HG02852 (cell line): ENCODE measurements at regions not wholly inside any gene's neighbourhood (a gene's known extent, or its start where the extent isn't known, plus 50 kb on each side); places are given as distances from the start of the nearest gene placed in this dataset.
"Not testable (repeated sequence)": the region's sequence is repeated elsewhere in the genome, so short reads cannot be mapped to it uniquely, and the experiment has no call there.

ENCODE experiments used
- ATAC-seq: cut with Tn5 transposase; IDR thresholded peaks from one replicate; pipeline ENCODE4 v1.9.1; 2021; ENCODE audit warnings: mild to moderate bottlenecking, moderate library complexity; ENCODE audit not compliant: unreplicated experiment

DNA sequence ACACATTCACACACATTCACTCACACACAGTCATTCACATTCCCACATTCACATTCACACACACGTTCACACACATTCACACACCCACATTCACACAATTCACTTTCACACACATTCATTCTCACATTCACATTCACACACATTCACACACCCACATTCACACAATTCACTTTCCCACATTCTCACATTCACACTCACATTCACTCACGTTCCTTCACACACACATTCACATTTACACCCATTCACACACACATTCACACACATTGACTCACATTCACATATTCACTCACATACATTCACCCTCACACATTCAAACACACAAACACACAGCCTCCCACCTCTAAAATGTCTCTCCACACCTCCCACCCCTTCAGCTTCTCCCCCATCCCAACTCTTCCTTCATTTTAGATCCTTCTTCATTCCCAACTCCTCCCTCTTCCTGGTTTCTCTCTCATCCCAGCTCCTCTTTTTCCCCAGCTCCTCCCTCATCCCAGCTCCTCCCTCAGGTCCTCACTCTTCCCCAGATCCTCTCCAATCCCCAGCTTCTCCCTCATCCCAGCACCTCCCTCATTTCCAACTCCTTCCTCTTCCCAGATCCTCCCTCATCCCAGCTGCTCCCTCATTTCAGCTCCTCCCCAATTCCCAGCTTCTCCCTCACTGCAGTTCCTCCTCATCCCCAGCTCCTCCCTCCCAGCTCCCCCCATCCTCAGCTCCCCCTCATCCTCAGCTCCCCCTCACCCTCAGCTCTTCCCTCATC lies 111.0 kb downstream of the FAM53A start:
- no peak for ATAC-seq

- ATAC-seq: no peak
These were observed 111.6 kb downstream of the FAM53A start for GRCh38 chr4:1572521-1572920.

GRCh38 chr4:1572010-1572385 lies 112.1 kb downstream of the FAM53A start:
- ATAC-seq: no peak

DNA sequence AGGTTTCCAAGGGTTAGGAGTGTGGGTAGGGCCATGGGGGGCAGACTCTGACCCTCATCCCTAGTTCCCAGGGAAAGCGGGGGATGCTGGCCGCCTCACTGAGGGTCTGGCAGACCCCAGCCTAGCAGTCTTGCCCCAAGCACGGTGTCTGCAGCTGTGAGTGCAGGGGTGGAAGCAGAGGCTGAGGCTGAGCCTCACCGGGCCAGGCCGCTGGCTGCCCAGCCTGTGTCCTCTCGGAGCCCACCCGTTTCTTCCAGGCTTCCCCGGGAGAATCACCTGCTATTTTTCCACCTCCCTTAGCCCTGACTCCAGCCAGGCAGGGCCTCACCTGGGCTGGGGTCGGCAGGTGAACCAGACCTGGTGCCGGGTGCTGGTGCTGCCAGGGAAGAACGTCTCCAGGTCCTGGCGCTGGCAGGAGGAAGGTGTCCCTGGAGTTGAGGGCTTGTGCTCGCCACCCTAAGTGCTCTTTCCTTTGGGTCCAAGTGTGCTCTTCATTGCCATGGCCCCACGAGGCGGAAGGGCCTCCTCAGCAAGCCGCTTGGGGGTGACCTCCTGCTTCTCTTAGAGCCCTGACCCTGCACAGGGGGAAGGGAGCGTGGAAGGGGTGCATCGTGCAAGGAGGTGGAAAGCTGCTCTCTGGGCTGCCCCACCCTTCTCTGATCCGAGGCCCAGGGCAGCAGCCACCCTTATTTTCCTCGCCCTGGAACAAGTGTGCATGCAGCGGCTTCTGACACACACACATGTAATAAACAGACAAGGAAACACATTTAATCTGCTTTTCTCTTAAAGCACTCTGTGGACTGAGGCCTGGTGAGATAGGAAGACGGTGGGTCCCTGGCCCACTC lies 112.7 kb downstream of the FAM53A start:
- ATAC-seq: no peak

- no peak for ATAC-seq
These were observed 113.6 kb downstream of the FAM53A start for GRCh38 chr4:1570291-1571164.

DNA sequence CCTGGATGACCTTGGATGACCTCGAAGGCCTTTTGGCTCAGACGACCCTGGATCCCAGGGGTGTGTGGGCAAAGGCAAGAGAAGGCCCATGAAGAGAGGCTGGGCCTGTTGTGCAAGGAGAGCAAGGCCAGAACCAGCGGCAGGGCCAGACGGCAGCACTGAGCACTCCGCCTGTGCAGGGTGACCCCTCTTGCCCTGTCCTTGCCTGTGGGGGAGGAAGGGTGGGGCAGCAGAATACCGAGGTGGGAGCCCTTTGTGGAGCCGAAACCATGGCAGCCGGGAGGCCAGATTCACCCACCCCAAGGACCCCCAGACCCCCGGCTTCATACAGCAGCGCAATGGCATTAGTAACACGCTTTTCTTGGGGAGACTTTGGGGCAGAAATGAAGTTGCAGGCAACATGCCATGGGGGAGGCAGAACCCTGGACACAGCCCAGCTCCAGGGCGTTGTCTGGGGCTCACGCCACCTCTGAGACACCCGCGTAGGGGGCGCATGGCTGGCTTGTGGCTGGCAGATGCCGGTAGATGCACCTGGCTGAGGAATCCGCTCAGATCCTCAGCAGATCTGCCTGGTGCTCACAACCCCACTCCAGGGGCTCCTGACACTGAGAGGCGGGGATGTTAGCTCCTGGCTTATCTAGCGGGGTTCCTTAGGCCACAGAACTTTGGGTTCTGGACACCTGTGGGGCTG lies 114.5 kb downstream of the FAM53A start:
- ATAC-seq: no peak

DNA sequence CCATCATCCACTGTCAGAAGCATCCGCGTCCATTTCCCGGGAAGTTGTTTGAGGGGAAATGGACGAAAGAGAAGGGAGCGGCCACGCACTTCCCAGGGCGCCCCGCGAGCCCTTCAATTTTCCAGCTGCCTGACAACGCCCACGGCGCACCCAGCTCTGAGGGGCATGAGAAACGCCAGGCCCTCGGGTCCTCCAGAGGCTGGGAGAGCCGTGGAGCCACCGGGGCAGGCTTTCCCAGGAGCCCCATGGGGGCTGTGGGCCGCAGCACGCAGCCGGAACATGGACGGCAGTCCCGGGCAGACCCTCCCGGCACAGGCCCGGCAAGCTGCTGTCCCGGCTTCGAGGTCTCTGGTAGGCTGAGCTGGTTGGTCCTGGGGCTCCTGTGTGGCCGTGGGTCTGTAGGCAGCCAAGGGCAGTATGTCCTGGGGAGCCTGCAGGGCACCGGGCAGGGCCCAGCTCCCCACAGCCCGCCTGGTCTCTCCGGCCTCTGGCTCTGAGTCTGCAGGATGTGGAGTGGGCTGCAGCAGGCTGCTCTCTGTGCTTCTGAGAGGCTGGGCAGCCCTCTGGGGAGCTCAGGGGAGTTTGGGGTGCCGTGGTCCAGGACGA lies 115.2 kb downstream of the FAM53A start:
- ATAC-seq: no peak

DNA sequence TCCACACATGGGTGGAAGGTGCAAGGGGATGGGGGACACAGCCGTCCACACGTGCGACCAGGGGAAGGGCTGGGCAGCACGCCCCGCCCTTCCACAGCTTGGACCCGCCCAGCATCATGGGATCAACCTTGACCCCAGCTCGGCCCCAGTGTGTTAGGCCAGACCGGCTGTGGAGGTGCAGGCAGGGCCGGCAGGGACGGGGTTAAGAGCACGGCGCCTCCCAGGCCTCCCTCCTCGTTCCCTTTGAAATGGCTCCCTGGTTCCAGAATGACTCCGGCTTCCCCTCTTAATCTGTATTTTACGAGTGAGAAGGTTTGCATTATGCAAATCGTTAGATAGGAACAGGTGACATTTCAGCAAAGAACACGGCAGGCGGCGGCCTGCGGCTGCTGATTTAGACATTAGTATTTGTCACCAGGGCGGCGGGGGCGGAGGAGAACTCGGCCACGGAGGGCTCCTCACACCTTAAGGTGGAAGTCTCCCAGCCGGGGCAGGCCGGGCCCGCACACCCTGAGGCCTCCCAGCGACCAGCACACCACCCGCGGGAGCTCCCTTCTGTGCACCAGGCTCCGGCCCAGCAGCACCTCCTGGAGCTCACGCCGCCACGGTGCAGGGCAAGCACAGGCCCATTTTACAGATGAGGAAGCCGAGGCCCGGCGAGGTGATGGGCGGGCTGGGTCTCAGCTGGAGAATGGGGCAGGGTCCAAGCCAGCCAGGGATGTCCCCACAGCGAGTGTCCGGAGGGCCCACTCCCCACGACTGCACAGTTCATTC lies 116.1 kb downstream of the FAM53A start:
- ATAC-seq: no peak

DNA sequence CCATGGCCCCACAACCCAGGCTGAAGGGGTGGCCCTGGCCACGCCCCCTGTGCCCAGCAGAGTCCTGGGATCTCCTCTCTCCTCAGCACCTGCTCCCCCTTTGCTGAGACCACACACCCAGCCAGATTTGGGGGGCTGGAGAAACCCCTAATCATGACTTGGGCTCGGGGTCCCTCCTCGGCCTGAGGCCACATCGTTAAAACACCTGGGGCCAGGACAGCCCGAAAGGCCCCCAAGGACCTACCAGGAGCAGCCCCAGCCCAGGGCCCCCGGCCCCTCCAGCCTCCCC lies 116.7 kb downstream of the FAM53A start:
- no peak for ATAC-seq

DNA sequence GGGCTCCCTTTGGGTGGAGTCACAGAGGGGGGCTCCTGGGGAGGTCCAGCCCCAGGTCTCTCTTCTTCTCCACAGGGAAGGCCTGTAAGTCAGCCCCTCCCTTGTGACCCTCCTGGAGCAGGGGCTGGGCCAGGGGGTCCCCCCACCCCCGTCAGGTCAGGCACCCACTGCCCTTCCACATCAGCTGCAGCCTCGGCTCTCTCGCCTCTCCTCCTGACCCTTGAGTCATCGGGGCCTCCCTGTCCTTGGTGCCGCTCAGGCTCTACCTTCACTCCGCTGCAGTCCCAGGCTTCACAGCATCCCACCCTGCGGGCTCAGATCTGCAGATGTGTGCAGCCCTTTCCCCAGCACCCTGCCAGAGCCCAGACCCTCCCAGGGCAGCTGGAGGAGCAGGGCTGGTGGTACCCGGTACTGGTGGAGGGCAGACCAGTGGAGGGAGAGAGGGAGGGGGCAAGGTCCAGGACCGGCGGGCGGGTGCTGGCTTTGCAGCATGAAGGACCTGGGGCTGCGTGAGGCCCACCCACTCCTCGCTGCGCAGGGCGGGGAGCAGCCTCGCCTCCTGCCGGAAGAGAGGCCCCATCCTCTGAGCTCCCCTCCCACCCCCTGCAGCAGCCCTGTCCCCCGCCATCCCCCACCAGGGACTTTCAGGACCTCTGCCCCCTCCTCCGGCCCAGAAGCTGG lies 117.1 kb downstream of the FAM53A start:
- ATAC-seq: no peak

DNA sequence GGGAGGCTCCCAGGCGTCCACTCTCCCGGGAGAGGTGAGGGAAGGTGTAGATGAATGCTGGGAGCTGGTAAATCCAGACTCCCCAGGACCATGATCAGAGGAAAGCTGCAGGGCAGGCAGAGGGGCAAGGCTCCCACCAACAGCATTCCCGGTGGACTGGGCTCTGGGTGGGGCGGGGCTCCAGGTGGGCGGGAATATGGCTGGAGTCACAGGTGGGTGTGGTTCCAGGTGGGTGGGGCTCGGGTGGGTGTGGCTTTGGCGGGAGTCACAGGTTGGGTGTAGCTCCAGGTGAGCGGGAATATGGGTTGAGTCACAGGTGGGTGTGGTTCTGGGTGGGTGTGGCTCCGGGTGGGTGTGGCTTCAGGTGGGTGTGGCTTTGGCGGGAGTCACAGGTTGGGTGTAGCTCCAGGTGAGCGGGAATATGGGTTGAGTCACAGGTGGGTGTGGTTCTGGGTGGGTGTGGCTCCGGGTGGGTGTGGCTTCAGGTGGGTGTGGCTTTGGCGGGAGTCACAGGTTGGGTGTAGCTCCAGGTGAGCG lies 117.7 kb downstream of the FAM53A start:
- not testable (repeated sequence) for ATAC-seq

DNA sequence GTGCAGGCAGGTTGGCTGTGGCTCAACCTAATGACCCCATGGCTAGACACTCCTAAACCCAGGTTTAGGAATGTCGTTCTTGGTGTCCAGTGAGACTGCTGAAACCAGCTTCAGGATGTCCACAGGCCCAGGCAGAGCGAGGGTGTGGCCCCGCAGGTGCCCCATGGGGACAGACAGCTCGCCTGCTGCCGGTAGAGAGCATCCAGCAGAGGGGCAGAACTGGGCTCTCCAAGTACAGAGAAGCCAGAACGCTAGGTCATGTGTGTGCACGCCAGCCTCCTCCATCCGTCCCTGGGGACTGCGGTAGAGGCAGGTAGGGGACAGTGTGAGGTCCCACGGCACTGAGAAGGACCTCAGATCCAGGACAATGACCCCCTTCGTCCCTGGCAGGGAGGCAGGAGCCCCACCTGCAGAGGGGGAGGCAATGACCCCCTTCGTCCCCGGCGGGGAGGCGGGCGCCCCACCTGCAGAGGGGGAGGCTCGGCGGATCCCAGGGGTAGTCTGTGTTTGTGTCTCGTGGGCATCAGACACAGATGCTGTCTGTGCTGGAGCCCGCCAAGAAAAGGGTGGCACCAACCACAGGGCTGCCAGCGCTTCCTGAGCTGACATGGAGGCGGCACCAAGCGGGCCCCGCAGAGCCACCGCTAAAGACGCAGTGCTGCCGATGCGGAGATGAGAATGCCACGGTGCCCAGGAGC lies 118.4 kb downstream of the FAM53A start:
- ATAC-seq: no peak

DNA sequence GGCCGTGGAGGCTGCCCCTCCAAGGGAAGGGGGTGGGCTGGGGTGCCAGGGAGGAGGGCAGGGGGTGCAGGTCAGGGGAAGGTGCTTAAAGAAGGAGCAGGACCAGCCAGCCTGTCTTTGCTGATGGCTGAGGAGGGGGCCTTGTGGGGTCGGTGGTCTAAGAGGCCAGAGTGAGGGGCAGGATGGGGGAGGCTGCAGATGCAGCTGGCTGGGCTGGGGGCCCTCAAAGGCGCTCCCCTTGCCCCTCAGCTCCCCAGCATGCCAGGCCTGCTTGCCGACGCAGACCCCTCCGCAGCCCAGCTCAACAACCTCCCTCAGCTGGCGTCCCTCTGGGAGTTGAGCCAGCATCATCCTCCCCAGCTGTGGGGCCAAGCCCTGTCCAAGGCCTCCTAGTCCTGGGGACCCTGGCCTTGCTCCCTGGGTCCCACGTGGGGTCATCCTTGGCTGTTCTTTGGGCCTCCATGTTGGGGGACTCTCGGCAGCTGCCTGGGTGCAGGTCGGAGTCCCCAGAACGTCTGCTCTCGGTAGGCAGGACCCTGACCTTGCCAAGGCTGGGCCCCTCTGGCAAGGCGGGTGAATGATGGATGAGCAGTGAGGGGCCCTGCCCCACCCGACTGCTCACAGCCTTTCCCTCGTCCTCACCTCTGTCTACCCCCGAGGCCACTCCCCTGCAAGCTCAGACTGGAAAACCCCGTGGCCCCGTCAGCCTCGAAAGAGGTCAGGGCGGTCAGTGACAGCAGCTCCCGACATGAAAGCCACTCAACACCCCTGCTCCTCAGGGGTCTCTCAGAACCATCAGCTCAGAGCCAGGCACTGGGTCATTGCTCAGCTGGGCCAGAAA lies 119.4 kb downstream of the FAM53A start:
- ATAC-seq: no peak

GRCh38 chr4:1563768-1564485 lies 120.2 kb downstream of the FAM53A start:
- ATAC-seq: no peak

- ATAC-seq: no peak
These were observed 120.9 kb downstream of the FAM53A start for GRCh38 chr4:1563241-1563640.

DNA sequence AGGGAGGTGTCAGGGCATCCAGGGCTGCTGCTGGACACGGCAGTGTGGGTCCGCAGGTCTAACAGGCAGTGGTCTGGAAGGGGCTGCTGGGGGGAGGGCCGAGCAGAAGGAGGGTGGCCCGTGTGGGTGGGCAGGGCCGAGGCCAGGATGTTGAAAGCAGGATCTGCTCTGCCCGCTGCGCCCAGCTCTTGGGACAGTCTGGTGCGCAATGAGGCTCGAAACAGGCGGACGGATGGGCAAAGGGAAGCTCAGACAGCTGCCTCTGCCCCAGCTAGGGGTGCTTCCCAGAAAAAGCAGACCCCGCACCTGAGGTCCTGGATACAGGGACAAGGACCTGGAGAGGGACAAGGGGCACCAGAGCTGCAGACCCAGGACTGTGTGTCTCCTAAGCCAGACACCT lies 121.3 kb downstream of the FAM53A start:
- ATAC-seq: no peak

DNA sequence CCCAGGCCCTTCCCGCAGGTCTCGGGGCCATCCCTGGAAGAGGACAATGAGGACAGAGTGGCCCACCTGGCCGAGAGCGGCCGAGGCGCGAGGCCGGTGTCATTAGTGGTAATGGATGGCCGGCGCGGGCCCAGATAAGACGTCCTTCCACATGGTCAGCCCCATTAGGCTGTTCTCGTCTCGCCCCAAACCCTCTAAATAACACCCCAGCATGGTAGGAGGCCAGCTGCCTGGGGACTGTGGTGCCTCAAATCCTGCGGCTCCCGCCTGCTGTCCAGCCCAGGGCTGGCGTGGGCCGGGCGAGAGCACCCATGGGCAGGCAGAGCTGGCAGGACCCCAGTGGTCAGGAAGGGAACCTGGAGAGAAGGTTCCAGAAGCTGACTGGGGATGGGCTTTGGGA lies 121.7 kb downstream of the FAM53A start:
- no peak for ATAC-seq
